ENCODE measurements at regions not wholly inside any gene's neighbourhood (a gene's known extent, or its start where the extent isn't known, plus 50 kb on each side); places are given as distances from the start of the nearest gene placed in this dataset.
"Not testable (repeated sequence)": the region's sequence is repeated elsewhere in the genome, so short reads cannot be mapped to it uniquely, and the experiment has no call there.

DNA sequence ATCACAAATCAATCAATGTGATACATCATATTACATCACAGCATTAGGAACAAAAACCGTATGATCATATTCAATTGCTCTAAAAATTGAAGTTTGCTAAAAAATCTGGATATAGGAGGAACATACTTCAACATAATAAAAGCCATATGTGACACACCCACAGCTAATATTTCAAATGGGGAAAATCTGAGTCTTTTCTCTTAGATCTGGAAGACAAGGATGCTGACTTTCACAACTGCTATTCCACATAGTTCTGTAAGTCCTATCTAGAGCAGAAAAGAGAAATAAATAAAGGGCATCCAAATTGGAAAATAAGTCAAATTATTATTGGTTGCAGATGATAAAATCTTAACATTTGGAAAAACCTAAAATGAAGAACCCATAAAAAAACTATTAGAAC lies 256.8 kb upstream of the SGO1 start:
- Mint-ChIP-seq H3K36me3 (ENCODE audit: insufficient read depth, unreplicated experiment) (no peaks in the 10 kb centered on the region), H3K4me3 (ENCODE audit: unreplicated experiment) (no peak overlapping the region), H3K9me3 (ENCODE audit: unreplicated experiment) (no peaks in the 10 kb centered on the region), H3K4me1 (ENCODE audit: low read depth, unreplicated experiment) (no peaks in the 10 kb centered on the region), H3K27ac (ENCODE audit: unreplicated experiment) (no peak overlapping the region), H3K27me3 (ENCODE audit: insufficient read depth, unreplicated experiment) (peaks cover 3% of the 10 kb centered on the region)
- H3K9me3 ChIP-seq, result no peaks in the 10 kb centered on the region
- no peak overlapping the region for H3K4me3 ChIP-seq (ENCODE audit: low read depth, low read length)
- H3K27me3 ChIP-seq (replicated peaks; ENCODE audit: control insufficient read depth, insufficient read depth, low read length), result no peaks in the 10 kb centered on the region
- intact Hi-C loops (cut with micrococcal nuclease; ENCODE audit: unreplicated experiment), result no loop called here
- no TSS peak for BruUV-seq (replicated peaks)
- H3K36me3 ChIP-seq (ENCODE audit: control insufficient read depth, insufficient read depth, low read length), result no peaks in the 10 kb centered on the region
- ChIA-PET POLR2A (no interaction called here), CTCF (no interaction called here)
- H3K4me1 ChIP-seq, result no peaks in the 10 kb centered on the region
- TF ChIP-seq, protein P1, sequence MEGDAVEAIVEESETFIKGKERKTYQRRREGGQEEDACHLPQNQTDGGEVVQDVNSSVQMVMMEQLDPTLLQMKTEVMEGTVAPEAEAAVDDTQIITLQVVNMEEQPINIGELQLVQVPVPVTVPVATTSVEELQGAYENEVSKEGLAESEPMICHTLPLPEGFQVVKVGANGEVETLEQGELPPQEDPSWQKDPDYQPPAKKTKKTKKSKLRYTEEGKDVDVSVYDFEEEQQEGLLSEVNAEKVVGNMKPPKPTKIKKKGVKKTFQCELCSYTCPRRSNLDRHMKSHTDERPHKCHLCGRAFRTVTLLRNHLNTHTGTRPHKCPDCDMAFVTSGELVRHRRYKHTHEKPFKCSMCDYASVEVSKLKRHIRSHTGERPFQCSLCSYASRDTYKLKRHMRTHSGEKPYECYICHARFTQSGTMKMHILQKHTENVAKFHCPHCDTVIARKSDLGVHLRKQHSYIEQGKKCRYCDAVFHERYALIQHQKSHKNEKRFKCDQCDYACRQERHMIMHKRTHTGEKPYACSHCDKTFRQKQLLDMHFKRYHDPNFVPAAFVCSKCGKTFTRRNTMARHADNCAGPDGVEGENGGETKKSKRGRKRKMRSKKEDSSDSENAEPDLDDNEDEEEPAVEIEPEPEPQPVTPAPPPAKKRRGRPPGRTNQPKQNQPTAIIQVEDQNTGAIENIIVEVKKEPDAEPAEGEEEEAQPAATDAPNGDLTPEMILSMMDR (IDR thresholded peaks at IDR 0.05; ENCODE audit: insufficient read depth in 1 of 2, low read depth in 1 of 2, low read length in 1 of 2, severe bottlenecking in 1 of 2, unreplicated experiment in 1 of 2), result no peak
- no peak for DNase-seq

DNA sequence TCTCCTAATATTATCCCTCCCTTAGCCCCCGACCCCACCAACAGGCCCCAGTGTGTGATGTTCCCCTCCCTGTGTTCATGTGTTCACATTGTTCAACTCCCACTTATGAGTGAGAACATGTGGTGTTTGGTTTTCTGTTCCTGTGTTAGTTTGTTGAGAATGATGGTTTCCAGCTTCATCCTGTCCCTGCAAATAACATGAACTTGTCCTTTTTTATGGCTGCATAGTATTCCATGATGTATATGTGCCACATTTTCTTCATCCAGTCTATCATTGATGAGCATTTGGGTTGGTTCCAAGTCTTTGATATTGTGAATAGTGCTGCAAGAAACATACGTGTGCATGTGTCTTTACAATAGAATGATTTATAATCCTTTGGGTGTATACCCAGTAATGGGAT lies 241.3 kb upstream of the SGO1 start:
- BruUV-seq (replicated peaks); H3K4me3 ChIP-seq (ENCODE audit: low read depth, low read length); H3K4me1 ChIP-seq; intact Hi-C loops (cut with micrococcal nuclease; ENCODE audit: unreplicated experiment); H3K4me1 Mint-ChIP-seq (ENCODE audit: low read depth, unreplicated experiment); CTCF ChIA-PET; POLR2A ChIA-PET; DNase-seq; H3K9me3 Mint-ChIP-seq (ENCODE audit: unreplicated experiment); H3K27me3 ChIP-seq (replicated peaks; ENCODE audit: control insufficient read depth, insufficient read depth, low read length); H3K36me3 ChIP-seq (ENCODE audit: control insufficient read depth, insufficient read depth, low read length); H3K36me3 Mint-ChIP-seq (ENCODE audit: insufficient read depth, unreplicated experiment); H3K4me3 Mint-ChIP-seq (ENCODE audit: unreplicated experiment); H3K9me3 ChIP-seq; H3K27ac Mint-ChIP-seq (ENCODE audit: unreplicated experiment): not testable (repeated sequence)
- H3K27me3 Mint-ChIP-seq (ENCODE audit: insufficient read depth, unreplicated experiment), result peaks cover 11% of the 10 kb centered on the region

DNA sequence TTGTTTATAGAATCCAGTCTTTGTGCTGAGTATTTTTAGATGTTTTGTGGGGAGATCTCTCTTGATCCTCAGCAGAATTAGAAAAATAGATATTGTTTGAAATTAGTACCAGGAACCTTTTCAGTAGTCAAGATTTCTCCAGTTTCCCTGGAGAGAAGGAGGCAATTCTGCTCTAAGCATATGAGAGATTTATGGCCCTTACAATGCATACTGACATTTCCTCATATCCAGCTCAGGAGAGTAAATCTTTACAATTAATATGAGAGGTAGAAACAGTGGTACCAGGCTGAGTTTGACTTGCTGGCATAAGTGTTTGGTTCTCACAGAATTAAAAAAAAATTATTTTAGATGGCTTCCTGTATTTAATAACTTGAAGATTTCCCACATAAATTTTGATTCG lies 239.1 kb upstream of the SGO1 start:
- H3K4me1 ChIP-seq, result no peaks in the 10 kb centered on the region
- H3K4me3 Mint-ChIP-seq (ENCODE audit: unreplicated experiment), result no peak overlapping the region
- CTCF ChIA-PET, result no interaction called here
- H3K36me3 ChIP-seq (ENCODE audit: control insufficient read depth, insufficient read depth, low read length), result no peaks in the 10 kb centered on the region
- H3K36me3 Mint-ChIP-seq (ENCODE audit: insufficient read depth, unreplicated experiment), result no peaks in the 10 kb centered on the region
- DNase-seq, result no peak
- no peaks in the 10 kb centered on the region for H3K9me3 ChIP-seq
- TF ChIP-seq, protein P1 (IDR thresholded peaks at IDR 0.05; ENCODE audit: insufficient read depth in 1 of 2, low read depth in 1 of 2, low read length in 1 of 2, severe bottlenecking in 1 of 2, unreplicated experiment in 1 of 2), result no peak
- peaks cover 2% of the 10 kb centered on the region for H3K27me3 Mint-ChIP-seq (ENCODE audit: insufficient read depth, unreplicated experiment)
- no peaks in the 10 kb centered on the region for H3K27me3 ChIP-seq (replicated peaks; ENCODE audit: control insufficient read depth, insufficient read depth, low read length)
- BruUV-seq (replicated peaks), result no TSS peak
- H3K9me3 Mint-ChIP-seq (ENCODE audit: unreplicated experiment), result no peaks in the 10 kb centered on the region
- POLR2A ChIA-PET, result no interaction called here
- H3K4me1 Mint-ChIP-seq (ENCODE audit: low read depth, unreplicated experiment), result no peaks in the 10 kb centered on the region
- intact Hi-C loops (cut with micrococcal nuclease; ENCODE audit: unreplicated experiment), result no loop called here
- no peak overlapping the region for H3K4me3 ChIP-seq (ENCODE audit: low read depth, low read length)
- H3K27ac Mint-ChIP-seq (ENCODE audit: unreplicated experiment), result no peak overlapping the region

DNA sequence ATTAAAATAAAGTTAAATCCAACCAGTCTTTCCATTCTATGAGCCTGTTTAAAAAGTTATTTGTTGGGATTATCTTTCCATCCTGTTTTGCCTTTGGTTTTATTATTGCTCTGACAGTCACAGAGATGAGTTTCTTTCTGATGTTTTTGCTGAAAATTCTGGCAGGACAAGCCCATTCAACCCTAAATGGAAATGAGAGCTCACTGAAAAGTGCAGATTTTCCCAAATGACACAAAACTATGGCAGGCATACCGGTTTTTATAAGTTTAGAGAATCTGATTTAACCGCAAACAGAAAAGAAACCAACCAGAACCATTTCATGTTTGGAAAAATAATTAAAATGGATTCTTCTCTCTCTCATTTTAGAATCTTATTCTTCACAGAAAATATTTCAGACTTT lies 238.1 kb upstream of the SGO1 start:
- CTCF ChIA-PET, result no interaction called here
- Mint-ChIP-seq H3K27me3 (ENCODE audit: insufficient read depth, unreplicated experiment) (peaks cover 2% of the 10 kb centered on the region), H3K4me1 (ENCODE audit: low read depth, unreplicated experiment) (no peaks in the 10 kb centered on the region), H3K9me3 (ENCODE audit: unreplicated experiment) (no peaks in the 10 kb centered on the region), H3K36me3 (ENCODE audit: insufficient read depth, unreplicated experiment) (no peaks in the 10 kb centered on the region), H3K4me3 (ENCODE audit: unreplicated experiment) (no peak overlapping the region), H3K27ac (ENCODE audit: unreplicated experiment) (no peak overlapping the region)
- TF ChIP-seq, protein P1 (IDR thresholded peaks at IDR 0.05; ENCODE audit: insufficient read depth in 1 of 2, low read depth in 1 of 2, low read length in 1 of 2, severe bottlenecking in 1 of 2, unreplicated experiment in 1 of 2), result no peak
- no peak for DNase-seq
- no TSS peak for BruUV-seq (replicated peaks)
- no peaks in the 10 kb centered on the region for H3K9me3 ChIP-seq
- no peak overlapping the region for H3K4me3 ChIP-seq (ENCODE audit: low read depth, low read length)
- POLR2A ChIA-PET, result no interaction called here
- no peaks in the 10 kb centered on the region for H3K36me3 ChIP-seq (ENCODE audit: control insufficient read depth, insufficient read depth, low read length)
- H3K4me1 ChIP-seq, result no peaks in the 10 kb centered on the region
- no peaks in the 10 kb centered on the region for H3K27me3 ChIP-seq (replicated peaks; ENCODE audit: control insufficient read depth, insufficient read depth, low read length)
- intact Hi-C loops (cut with micrococcal nuclease; ENCODE audit: unreplicated experiment), result no loop called here

Measured in Caco-2 (cell line).